ENCODE measurements at regions not wholly inside any gene's neighbourhood (a gene's known extent, or its start where the extent isn't known, plus 50 kb on each side); places are given as distances from the start of the nearest gene placed in this dataset.

GRCh38 chrX:64842492-64842891 lies 133.8 kb downstream of the ZC4H2 start:
- Histone ChIP-seq H3K36me3 (replicated peaks; ENCODE audit: insufficient read depth, low read depth) (no peaks in the 10 kb centered on the region), H4K20me1 (ENCODE audit: insufficient read depth, poor library complexity, severe bottlenecking) (no peaks in the 10 kb centered on the region), H3K27me3 (no peaks in the 10 kb centered on the region), H3K27ac (no peak overlapping the region), H3K9me3 (ENCODE audit: low read depth) (no peaks in the 10 kb centered on the region), H3K4me2 (no peak overlapping the region), H2AFZ (no peak overlapping the region), H3K79me2 (no peaks in the 10 kb centered on the region), H3K9me2 (replicated peaks; ENCODE audit: insufficient read depth) (no peaks in the 10 kb centered on the region), H3K4me3 (no peak overlapping the region), H3K4me1 (ENCODE audit: insufficient read depth) (no peaks in the 10 kb centered on the region)
- no peak for DNase-seq (ENCODE audit: low spot score)
- TF ChIP-seq CTCF (IDR thresholded peaks at IDR 0.05; ENCODE audit: poor library complexity) (no peak), EZH2 (IDR thresholded peaks at IDR 0.05; ENCODE audit: borderline replicate concordance) (no peak), EZH2phosphoT487 (IDR thresholded peaks at IDR 0.05; ENCODE audit: low read depth, severe bottlenecking, unreplicated experiment) (no peak)
- WGBS (ENCODE audit: low lambda C conversion rate, missing lambda C conversion rate): 83% methylated on average over 4 of the region's 4 CpGs

- H3K79me2 ChIP-seq: no peaks in the 10 kb centered on the region
- WGBS (ENCODE audit: low lambda C conversion rate, missing lambda C conversion rate): 96% methylated on average over 1 of the region's 1 CpG
- no peaks in the 10 kb centered on the region for H4K20me1 ChIP-seq (ENCODE audit: insufficient read depth, poor library complexity, severe bottlenecking)
- no peak overlapping the region for H3K4me2 ChIP-seq
- no peak for DNase-seq (ENCODE audit: low spot score)
- no peaks in the 10 kb centered on the region for H3K36me3 ChIP-seq (replicated peaks; ENCODE audit: insufficient read depth, low read depth)
- H3K9me3 ChIP-seq (ENCODE audit: low read depth): no peaks in the 10 kb centered on the region
- no peaks in the 10 kb centered on the region for H3K27me3 ChIP-seq
- H3K27ac ChIP-seq: no peak overlapping the region
- H3K4me3 ChIP-seq: no peak overlapping the region
- TF ChIP-seq EZH2phosphoT487 (IDR thresholded peaks at IDR 0.05; ENCODE audit: low read depth, severe bottlenecking, unreplicated experiment) (no peak), CTCF (IDR thresholded peaks at IDR 0.05; ENCODE audit: poor library complexity) (no peak), EZH2 (IDR thresholded peaks at IDR 0.05; ENCODE audit: borderline replicate concordance) (no peak)
- no peaks in the 10 kb centered on the region for H3K9me2 ChIP-seq (replicated peaks; ENCODE audit: insufficient read depth)
- no peak overlapping the region for H2AFZ ChIP-seq
- no peaks in the 10 kb centered on the region for H3K4me1 ChIP-seq (ENCODE audit: insufficient read depth)
Measured at GRCh38 chrX:64805683-64806082, 170.6 kb downstream of the ZC4H2 start.

- TF ChIP-seq EZH2 (IDR thresholded peaks at IDR 0.05; ENCODE audit: borderline replicate concordance) (no peak), CTCF (IDR thresholded peaks at IDR 0.05; ENCODE audit: poor library complexity) (no peak), EZH2phosphoT487 (IDR thresholded peaks at IDR 0.05; ENCODE audit: low read depth, severe bottlenecking, unreplicated experiment) (no peak)
- H3K27ac ChIP-seq: no peak overlapping the region
- H4K20me1 ChIP-seq (ENCODE audit: insufficient read depth, poor library complexity, severe bottlenecking): no peaks in the 10 kb centered on the region
- H3K9me2 ChIP-seq (replicated peaks; ENCODE audit: insufficient read depth): no peaks in the 10 kb centered on the region
- no peaks in the 10 kb centered on the region for H3K27me3 ChIP-seq
- H2AFZ ChIP-seq: no peak overlapping the region
- H3K9me3 ChIP-seq (ENCODE audit: low read depth): no peaks in the 10 kb centered on the region
- no peaks in the 10 kb centered on the region for H3K4me1 ChIP-seq (ENCODE audit: insufficient read depth)
- DNase-seq (ENCODE audit: low spot score): no peak
- H3K79me2 ChIP-seq: no peaks in the 10 kb centered on the region
- no peak overlapping the region for H3K4me3 ChIP-seq
- no peak overlapping the region for H3K4me2 ChIP-seq
- H3K36me3 ChIP-seq (replicated peaks; ENCODE audit: insufficient read depth, low read depth): no peaks in the 10 kb centered on the region
Measured at GRCh38 chrX:64792598-64793337, 183.5 kb downstream of the ZC4H2 start.
